Coronary artery (tissue), 2 donors: ENCODE measurements at regions not wholly inside any gene's neighbourhood (a gene's known extent, or its start where the extent isn't known, plus 50 kb on each side); places are given as distances from the start of the nearest gene placed in this dataset.
A peak's percentile ranks its signal among the peaks of the same experiment; 100 is the strongest.

ENCODE experiments used
- DNase-seq: peaks from one replicate; pipeline ENCODE4 v3.0.0-alpha.2; 2017; ENCODE audit warnings: low spot score
- H3K27ac ChIP-seq, 2 donors: fragments of 200-600 bp; sonication (generic); one replicate each; pipeline ENCODE4 v1.5.1; 2016 to 2019
- H3K4me3 ChIP-seq: fragments of 200-600 bp; sonication (generic); 2 replicates; pipeline ENCODE4 v1.5.1; 2016; ENCODE audit warnings: mild to moderate bottlenecking, moderate library complexity
- TF ChIP-seq, protein P1 (sequence below): fragments of 200-600 bp; sonication (generic); IDR thresholded peaks from one replicate; pipeline ENCODE4 v1.5.1; 2019; ENCODE audit warnings: antibody characterized with exemption

DNA sequence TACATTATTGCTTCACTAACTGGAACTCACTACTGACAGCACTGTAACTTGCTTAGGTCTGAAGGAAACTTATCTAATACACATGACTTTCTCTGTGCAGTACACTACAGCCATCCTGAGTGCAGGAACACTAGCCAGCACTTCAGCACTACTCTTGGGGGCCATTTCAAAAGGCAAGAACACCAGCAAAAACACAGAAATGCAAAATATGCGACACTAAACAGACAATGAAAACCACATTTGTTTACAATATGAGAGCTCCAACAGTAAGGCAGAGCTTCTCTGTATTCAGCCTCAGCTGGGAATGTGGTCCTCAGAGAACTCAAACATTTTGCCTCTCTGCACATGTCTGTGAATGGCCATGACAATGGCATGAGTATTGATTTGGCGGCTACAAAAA lies 109.6 kb downstream of the ARRDC4 start:
- Histone ChIP-seq H3K4me3 (no peak overlapping the region), H3K27ac (no peak overlapping the region)
- TF ChIP-seq, protein P1, sequence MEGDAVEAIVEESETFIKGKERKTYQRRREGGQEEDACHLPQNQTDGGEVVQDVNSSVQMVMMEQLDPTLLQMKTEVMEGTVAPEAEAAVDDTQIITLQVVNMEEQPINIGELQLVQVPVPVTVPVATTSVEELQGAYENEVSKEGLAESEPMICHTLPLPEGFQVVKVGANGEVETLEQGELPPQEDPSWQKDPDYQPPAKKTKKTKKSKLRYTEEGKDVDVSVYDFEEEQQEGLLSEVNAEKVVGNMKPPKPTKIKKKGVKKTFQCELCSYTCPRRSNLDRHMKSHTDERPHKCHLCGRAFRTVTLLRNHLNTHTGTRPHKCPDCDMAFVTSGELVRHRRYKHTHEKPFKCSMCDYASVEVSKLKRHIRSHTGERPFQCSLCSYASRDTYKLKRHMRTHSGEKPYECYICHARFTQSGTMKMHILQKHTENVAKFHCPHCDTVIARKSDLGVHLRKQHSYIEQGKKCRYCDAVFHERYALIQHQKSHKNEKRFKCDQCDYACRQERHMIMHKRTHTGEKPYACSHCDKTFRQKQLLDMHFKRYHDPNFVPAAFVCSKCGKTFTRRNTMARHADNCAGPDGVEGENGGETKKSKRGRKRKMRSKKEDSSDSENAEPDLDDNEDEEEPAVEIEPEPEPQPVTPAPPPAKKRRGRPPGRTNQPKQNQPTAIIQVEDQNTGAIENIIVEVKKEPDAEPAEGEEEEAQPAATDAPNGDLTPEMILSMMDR = no peak
- no peak for DNase-seq

DNA sequence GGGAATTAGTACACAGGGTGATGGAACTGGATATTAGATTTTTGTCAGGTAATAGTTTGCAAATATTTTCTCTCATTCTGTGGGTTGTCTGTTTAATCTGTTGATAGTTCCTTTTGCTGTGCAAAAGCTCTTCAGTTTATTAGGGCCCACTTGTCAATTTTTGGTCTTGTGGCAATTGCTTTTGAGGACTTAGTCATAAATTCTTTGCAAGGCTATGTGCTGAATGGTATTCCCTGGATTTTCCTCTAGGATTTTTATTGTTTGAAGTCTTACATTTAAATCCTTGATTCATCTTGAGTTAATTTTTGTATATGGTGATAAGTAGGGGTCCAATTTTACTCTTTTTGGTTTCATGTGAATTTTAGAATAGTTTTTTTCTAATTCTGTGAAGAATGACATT lies 111.3 kb downstream of the ARRDC4 start:
- no peak overlapping the region for H3K27ac ChIP-seq
- TF ChIP-seq, protein P1 = no peak
- no peak for DNase-seq
- H3K4me3 ChIP-seq = no peak overlapping the region

DNA sequence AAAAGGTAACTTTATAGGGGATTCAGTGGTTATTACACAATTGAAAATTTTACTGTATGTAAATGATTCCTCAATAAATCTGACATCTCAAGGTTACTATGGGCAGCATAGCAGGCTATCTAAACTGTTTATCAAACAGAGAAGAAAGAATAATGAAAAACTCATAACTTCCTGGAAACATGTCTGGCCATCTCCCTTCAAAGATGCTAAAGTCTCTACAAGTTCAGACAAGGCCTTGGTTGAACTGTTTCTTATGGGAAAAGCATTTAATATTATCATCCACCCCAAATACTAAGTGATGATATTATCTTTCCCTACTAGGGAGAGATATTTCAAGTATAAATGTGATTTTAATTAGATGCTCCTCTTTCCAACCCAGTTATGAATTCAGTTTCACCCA lies 114.9 kb downstream of the ARRDC4 start:
- DNase-seq = no peak
- Histone ChIP-seq H3K4me3 (no peak overlapping the region), H3K27ac (no peak overlapping the region)
- TF ChIP-seq, protein P1 = no peak

DNA sequence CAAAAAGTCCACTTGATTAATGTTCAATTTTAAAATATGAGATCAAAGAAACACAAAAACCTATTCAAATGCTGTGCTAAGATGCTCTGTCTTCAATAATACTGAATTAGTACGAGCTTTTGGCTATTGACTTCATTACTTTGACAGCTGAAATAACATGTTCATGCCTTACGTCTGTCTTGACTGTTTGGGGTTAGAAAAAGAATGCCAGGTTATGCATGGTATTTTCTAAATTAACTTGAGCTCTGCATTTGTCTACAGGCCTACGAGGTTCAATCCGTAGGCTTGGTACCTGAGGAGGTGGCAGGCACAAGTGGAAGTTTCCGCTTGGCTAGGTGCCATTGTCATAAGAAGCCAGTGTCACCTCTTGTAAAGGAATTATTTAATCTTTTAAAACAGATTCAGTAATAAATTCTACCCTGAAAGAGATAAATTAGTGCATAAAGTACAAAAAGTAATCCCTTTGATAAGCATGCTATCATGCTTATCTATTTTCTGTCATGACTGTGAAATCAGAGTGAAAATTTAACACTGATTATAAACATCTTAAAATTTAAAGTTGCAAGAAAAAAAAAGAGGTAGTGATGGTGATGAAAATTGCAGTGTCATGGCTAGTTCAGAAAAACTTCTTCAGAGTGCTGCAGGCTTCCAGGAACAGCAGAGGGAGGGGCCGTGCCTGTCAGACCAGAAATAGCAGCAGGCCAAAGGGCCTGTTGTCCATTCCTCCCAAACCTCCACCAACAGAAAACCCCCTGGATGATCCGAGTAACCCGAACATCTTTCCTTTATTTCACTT lies 115.7 kb downstream of the ARRDC4 start:
- H3K27ac ChIP-seq = peak overlapping the region; percentile 59 to 62
- H3K4me3 ChIP-seq = no peak overlapping the region
- TF ChIP-seq, protein P1 = no peak
- DNase-seq = no peak

- Histone ChIP-seq H3K27ac (peak overlapping the region; percentile 59 to 62), H3K4me3 (no peak overlapping the region)
- no peak for DNase-seq
- TF ChIP-seq, protein P1 = no peak
Measured at GRCh38 chr15:98077186-98077585, 116.7 kb downstream of the ARRDC4 start.

DNA sequence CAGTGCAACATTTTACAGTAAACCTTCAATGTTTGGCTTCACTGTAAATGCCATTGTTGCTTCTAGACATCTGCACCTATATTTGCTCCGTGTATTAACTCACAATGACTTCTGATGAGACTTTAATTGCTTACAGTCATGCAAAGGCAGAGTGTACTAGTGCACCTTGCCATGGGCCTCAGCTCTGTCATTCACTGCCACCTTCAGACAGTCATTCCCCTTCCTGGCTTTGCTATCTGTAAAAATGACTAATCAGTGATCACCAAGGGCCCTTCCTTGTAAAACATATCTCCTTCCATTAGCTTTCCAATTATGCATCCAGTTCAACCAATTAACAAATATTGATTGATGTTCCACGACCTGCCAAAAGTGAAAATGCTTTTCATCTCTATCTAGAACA lies 120.3 kb downstream of the ARRDC4 start:
- no peak overlapping the region for H3K27ac ChIP-seq
- no peak for DNase-seq
- TF ChIP-seq, protein P1 = no peak

DNA sequence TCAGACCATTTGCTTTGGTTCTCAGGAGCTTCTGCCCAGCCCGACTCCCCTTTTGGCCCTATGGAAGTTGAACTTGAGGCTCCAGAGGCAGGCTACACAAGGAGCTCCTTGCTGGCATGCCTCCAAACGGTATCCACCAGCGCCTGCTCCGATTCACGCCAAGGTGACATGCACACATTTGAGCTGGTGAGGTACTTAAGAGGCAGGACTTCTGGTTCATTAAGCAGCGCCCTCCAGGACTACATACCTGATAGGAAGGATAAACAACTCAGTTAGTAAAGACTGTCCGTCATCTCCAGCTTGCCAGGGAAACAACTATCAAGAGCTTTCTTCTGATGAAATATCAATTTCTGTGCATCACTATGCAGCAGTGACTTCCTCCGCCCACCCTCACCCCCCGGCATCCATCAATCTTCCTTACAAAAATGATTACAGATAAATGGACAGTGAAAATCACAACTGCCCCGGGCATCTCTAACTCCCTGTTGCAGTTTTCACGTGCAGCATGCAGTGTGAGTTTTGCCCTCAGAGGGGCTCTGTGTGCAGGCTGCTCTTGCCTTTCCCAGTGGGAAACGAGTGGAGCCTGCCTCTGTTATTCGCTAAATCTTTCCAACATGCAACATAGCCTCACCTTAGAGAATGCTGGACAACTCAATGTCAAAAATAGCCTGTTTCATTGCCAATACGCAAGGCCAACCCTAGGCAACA lies 122.9 kb downstream of the ARRDC4 start:
- TF ChIP-seq, protein P1 = no peak
- Histone ChIP-seq H3K4me3 (no peak overlapping the region), H3K27ac (no peak overlapping the region)
- DNase-seq = no peak

More for the DNA sequence above, 120.3 kb downstream of the ARRDC4 start:
- H3K4me3 ChIP-seq = no peak overlapping the region
